ENCODE measurements at regions not wholly inside any gene's neighbourhood (a gene's known extent, or its start where the extent isn't known, plus 50 kb on each side); places are given as distances from the start of the nearest gene placed in this dataset.

- Histone ChIP-seq H4K20me1 (ENCODE audit: insufficient read depth, low read length) (no peaks in the 10 kb centered on the region), H3K4me1 (ENCODE audit: low read length) (no peaks in the 10 kb centered on the region), H3K9me3 (replicated peaks; ENCODE audit: insufficient read depth, low read length) (no peaks in the 10 kb centered on the region), H3F3A (ENCODE audit: insufficient read depth, low read length) (no peaks in the 10 kb centered on the region), H3K36me3 (replicated peaks; ENCODE audit: insufficient read depth, low read length) (no peaks in the 10 kb centered on the region), H2AFZ (ENCODE audit: low read length) (no peak overlapping the region), H3K4me2 (ENCODE audit: low read depth, low read length) (no peak overlapping the region), H3K79me2 (ENCODE audit: low read length) (no peaks in the 10 kb centered on the region), H3K9ac (ENCODE audit: low read length) (no peak overlapping the region), H3K27ac (ENCODE audit: low read length) (no peak overlapping the region), H3K4me3 (ENCODE audit: low read length) (no peak overlapping the region), H3K9me2 (replicated peaks; ENCODE audit: insufficient read depth, low read length) (no peaks in the 10 kb centered on the region), H3K27me3 (replicated peaks; ENCODE audit: insufficient read depth, low read length) (no peaks in the 10 kb centered on the region)
- no peak for DNase-seq
- TF ChIP-seq EZH2phosphoT487 (IDR thresholded peaks at IDR 0.05; ENCODE audit: low read length) = no peak
- TF ChIP-seq EZH2 (optimal IDR thresholded peaks at IDR 0.05; ENCODE audit: low read depth, low read length) = no peak
- TF ChIP-seq CTCF (IDR thresholded peaks at IDR 0.05; ENCODE audit: low read length) = no peak
Measured at GRCh38 chr12:19938491-19938890, 429.8 kb upstream of the PDE3A start.

- H3K27ac ChIP-seq (ENCODE audit: low read length) = no peak overlapping the region
- H4K20me1 ChIP-seq (ENCODE audit: insufficient read depth, low read length) = no peaks in the 10 kb centered on the region
- H3K36me3 ChIP-seq (replicated peaks; ENCODE audit: insufficient read depth, low read length) = no peaks in the 10 kb centered on the region
- H2AFZ ChIP-seq (ENCODE audit: low read length) = no peak overlapping the region
- no peaks in the 10 kb centered on the region for H3K79me2 ChIP-seq (ENCODE audit: low read length)
- no peaks in the 10 kb centered on the region for H3K9me3 ChIP-seq (replicated peaks; ENCODE audit: insufficient read depth, low read length)
- H3K4me2 ChIP-seq (ENCODE audit: low read depth, low read length) = no peak overlapping the region
- no peaks in the 10 kb centered on the region for H3K9me2 ChIP-seq (replicated peaks; ENCODE audit: insufficient read depth, low read length)
- no peaks in the 10 kb centered on the region for H3F3A ChIP-seq (ENCODE audit: insufficient read depth, low read length)
- H3K27me3 ChIP-seq (replicated peaks; ENCODE audit: insufficient read depth, low read length) = no peaks in the 10 kb centered on the region
- TF ChIP-seq CTCF (IDR thresholded peaks at IDR 0.05; ENCODE audit: low read length) (no peak), EZH2 (optimal IDR thresholded peaks at IDR 0.05; ENCODE audit: low read depth, low read length) (no peak), EZH2phosphoT487 (IDR thresholded peaks at IDR 0.05; ENCODE audit: low read length) (no peak)
- no peaks in the 10 kb centered on the region for H3K4me1 ChIP-seq (ENCODE audit: low read length)
- no peak for DNase-seq
- H3K9ac ChIP-seq (ENCODE audit: low read length) = no peak overlapping the region
- no peak overlapping the region for H3K4me3 ChIP-seq (ENCODE audit: low read length)
Measured at GRCh38 chr12:19940267-19940666, 428.1 kb upstream of the PDE3A start.

GRCh38 chr12:19941096-19941495 is 427.2 kb upstream of the PDE3A start:
- DNase-seq = no peak
- H3K9ac ChIP-seq (ENCODE audit: low read length) = no peak overlapping the region
- no peaks in the 10 kb centered on the region for H3K79me2 ChIP-seq (ENCODE audit: low read length)
- H4K20me1 ChIP-seq (ENCODE audit: insufficient read depth, low read length) = no peaks in the 10 kb centered on the region
- no peaks in the 10 kb centered on the region for H3K27me3 ChIP-seq (replicated peaks; ENCODE audit: insufficient read depth, low read length)
- H3K27ac ChIP-seq (ENCODE audit: low read length) = no peak overlapping the region
- H2AFZ ChIP-seq (ENCODE audit: low read length) = no peak overlapping the region
- no peak for TF ChIP-seq EZH2phosphoT487 (IDR thresholded peaks at IDR 0.05; ENCODE audit: low read length)
- H3K9me3 ChIP-seq (replicated peaks; ENCODE audit: insufficient read depth, low read length) = no peaks in the 10 kb centered on the region
- H3K9me2 ChIP-seq (replicated peaks; ENCODE audit: insufficient read depth, low read length) = no peaks in the 10 kb centered on the region; the same call in 1 of the 2 replicates
- H3K4me2 ChIP-seq (ENCODE audit: low read depth, low read length) = no peak overlapping the region
- H3K36me3 ChIP-seq (replicated peaks; ENCODE audit: insufficient read depth, low read length) = no peaks in the 10 kb centered on the region
- H3K4me1 ChIP-seq (ENCODE audit: low read length) = no peaks in the 10 kb centered on the region
- no peak overlapping the region for H3K4me3 ChIP-seq (ENCODE audit: low read length)
- no peaks in the 10 kb centered on the region for H3F3A ChIP-seq (ENCODE audit: insufficient read depth, low read length)

- H3K4me2 ChIP-seq (ENCODE audit: low read depth, low read length) = no peak overlapping the region
- no peak for DNase-seq
- no peaks in the 10 kb centered on the region for H3K36me3 ChIP-seq (replicated peaks; ENCODE audit: insufficient read depth, low read length)
- no peaks in the 10 kb centered on the region for H4K20me1 ChIP-seq (ENCODE audit: insufficient read depth, low read length)
- no peaks in the 10 kb centered on the region for H3F3A ChIP-seq (ENCODE audit: insufficient read depth, low read length)
- no peaks in the 10 kb centered on the region for H3K27me3 ChIP-seq (replicated peaks; ENCODE audit: insufficient read depth, low read length)
- no peak overlapping the region for H3K9ac ChIP-seq (ENCODE audit: low read length)
- H3K27ac ChIP-seq (ENCODE audit: low read length) = no peak overlapping the region
- H3K9me2 ChIP-seq (replicated peaks; ENCODE audit: insufficient read depth, low read length) = no peaks in the 10 kb centered on the region; the same call in 1 of the 2 replicates
- no peaks in the 10 kb centered on the region for H3K79me2 ChIP-seq (ENCODE audit: low read length)
- H3K4me1 ChIP-seq (ENCODE audit: low read length) = no peaks in the 10 kb centered on the region
- H3K9me3 ChIP-seq (replicated peaks; ENCODE audit: insufficient read depth, low read length) = no peaks in the 10 kb centered on the region
- H3K4me3 ChIP-seq (ENCODE audit: low read length) = no peak overlapping the region
- TF ChIP-seq EZH2phosphoT487 (IDR thresholded peaks at IDR 0.05; ENCODE audit: low read length) = no peak
- no peak for TF ChIP-seq CTCF (IDR thresholded peaks at IDR 0.05; ENCODE audit: low read length)
- no peak for TF ChIP-seq EZH2 (optimal IDR thresholded peaks at IDR 0.05; ENCODE audit: low read depth, low read length)
- no peak overlapping the region for H2AFZ ChIP-seq (ENCODE audit: low read length)
Measured at GRCh38 chr12:19945559-19946435, 422.5 kb upstream of the PDE3A start.
